ENCODE measurements at regions not wholly inside any gene's neighbourhood (a gene's known extent, or its start where the extent isn't known, plus 50 kb on each side); places are given as distances from the start of the nearest gene placed in this dataset.

DNA sequence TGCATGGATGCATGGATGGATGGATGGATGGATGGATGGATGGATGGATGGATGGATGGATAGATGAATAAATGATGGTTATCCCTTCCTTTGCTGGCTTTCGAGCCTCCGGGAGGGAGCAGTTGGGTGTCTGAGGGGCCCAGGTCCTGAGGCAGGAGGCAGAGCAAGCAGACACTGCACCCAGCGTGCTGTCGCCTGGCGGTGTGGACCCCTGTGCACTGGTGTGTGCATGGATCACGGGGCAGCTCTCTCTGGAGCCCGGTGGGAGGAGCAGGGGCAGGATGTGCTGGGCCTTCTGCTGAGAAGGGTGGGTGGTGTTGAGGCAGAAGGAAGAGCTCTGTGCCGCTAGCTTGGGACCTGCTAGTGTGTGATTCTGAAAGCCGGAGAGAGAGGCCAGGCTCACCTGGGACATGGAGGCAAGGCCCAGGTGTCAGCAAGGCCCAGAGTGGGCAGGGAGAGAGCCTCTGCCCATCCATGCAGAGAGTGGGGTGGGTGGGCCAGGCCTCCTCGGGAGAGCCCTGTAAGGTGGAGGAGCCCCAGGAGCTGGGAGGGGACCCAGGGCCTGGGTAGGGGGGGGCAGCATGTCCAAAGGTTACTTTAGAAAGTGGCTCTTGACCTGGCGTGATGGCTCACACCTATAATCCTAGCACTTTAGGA lies 254.4 kb downstream of the BRD1 start:
- no peaks in the 10 kb centered on the region for H3K27me3 ChIP-seq (replicated peaks; ENCODE audit: insufficient read depth, low read length)
- H3K36me3 ChIP-seq (replicated peaks; ENCODE audit: insufficient read depth, low read length), result no peaks in the 10 kb centered on the region
- TF ChIP-seq, protein P1, sequence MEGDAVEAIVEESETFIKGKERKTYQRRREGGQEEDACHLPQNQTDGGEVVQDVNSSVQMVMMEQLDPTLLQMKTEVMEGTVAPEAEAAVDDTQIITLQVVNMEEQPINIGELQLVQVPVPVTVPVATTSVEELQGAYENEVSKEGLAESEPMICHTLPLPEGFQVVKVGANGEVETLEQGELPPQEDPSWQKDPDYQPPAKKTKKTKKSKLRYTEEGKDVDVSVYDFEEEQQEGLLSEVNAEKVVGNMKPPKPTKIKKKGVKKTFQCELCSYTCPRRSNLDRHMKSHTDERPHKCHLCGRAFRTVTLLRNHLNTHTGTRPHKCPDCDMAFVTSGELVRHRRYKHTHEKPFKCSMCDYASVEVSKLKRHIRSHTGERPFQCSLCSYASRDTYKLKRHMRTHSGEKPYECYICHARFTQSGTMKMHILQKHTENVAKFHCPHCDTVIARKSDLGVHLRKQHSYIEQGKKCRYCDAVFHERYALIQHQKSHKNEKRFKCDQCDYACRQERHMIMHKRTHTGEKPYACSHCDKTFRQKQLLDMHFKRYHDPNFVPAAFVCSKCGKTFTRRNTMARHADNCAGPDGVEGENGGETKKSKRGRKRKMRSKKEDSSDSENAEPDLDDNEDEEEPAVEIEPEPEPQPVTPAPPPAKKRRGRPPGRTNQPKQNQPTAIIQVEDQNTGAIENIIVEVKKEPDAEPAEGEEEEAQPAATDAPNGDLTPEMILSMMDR (IDR thresholded peaks at IDR 0.05; ENCODE audit: low read length), result no peak
- TF ChIP-seq EZH2phosphoT487 (IDR thresholded peaks at IDR 0.05; ENCODE audit: low read length), result no peak
- H3K9me3 ChIP-seq (replicated peaks; ENCODE audit: insufficient read depth, low read length), result 0 out of 2 replicates have a peak, but pooled peaks cover 1% of the 10 kb centered on the region
- no peaks in the 10 kb centered on the region for H3K4me1 ChIP-seq (ENCODE audit: low read length)
- DNase-seq, result no peak
- H3K79me2 ChIP-seq (ENCODE audit: low read length), result peaks cover 29% of the 10 kb centered on the region
- H2AFZ ChIP-seq (ENCODE audit: low read length), result no peak overlapping the region
- H4K20me1 ChIP-seq (ENCODE audit: insufficient read depth, low read length), result no peaks in the 10 kb centered on the region
- H3K27ac ChIP-seq (ENCODE audit: low read length), result no peak overlapping the region
- H3K4me3 ChIP-seq (ENCODE audit: low read length), result no peak overlapping the region
- no peaks in the 10 kb centered on the region for H3F3A ChIP-seq (ENCODE audit: insufficient read depth, low read length)
- no peaks in the 10 kb centered on the region for H3K9me2 ChIP-seq (replicated peaks; ENCODE audit: insufficient read depth, low read length)
- H3K9ac ChIP-seq (ENCODE audit: low read length), result no peak overlapping the region
- H3K4me2 ChIP-seq (ENCODE audit: low read depth, low read length), result no peak overlapping the region

DNA sequence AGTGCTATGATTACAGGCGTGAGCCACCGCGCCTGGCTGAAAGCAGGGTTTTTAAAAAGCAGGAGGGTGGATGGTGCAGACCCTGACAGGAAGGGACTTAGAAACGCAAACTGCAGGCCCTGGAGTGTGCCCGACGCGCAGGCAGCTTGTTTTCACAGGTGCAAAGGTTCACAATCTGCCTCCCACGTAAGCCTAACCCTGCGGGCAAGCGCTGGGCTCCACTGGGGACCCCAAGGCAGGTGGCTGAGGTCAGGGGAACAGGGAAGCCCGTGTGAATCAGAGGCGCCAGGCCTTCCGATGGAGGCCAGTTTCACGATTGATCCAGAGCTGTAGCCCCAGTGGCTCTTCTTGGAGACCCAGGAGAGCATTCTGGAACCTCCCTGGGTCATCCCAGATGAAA lies 256.3 kb downstream of the BRD1 start:
- no peaks in the 10 kb centered on the region for H3K9me2 ChIP-seq (replicated peaks; ENCODE audit: insufficient read depth, low read length)
- no peaks in the 10 kb centered on the region for H3K4me1 ChIP-seq (ENCODE audit: low read length)
- no peak overlapping the region for H3K9ac ChIP-seq (ENCODE audit: low read length)
- no peaks in the 10 kb centered on the region for H3K9me3 ChIP-seq (replicated peaks; ENCODE audit: insufficient read depth, low read length)
- DNase-seq, result no peak
- H2AFZ ChIP-seq (ENCODE audit: low read length), result no peak overlapping the region
- no peak overlapping the region for H3K27ac ChIP-seq (ENCODE audit: low read length)
- peaks cover 20% of the 10 kb centered on the region for H3K79me2 ChIP-seq (ENCODE audit: low read length)
- no peaks in the 10 kb centered on the region for H4K20me1 ChIP-seq (ENCODE audit: insufficient read depth, low read length)
- H3F3A ChIP-seq (ENCODE audit: insufficient read depth, low read length), result no peaks in the 10 kb centered on the region
- H3K4me2 ChIP-seq (ENCODE audit: low read depth, low read length), result no peak overlapping the region
- H3K27me3 ChIP-seq (replicated peaks; ENCODE audit: insufficient read depth, low read length), result no peaks in the 10 kb centered on the region
- H3K36me3 ChIP-seq (replicated peaks; ENCODE audit: insufficient read depth, low read length), result no peaks in the 10 kb centered on the region
- no peak overlapping the region for H3K4me3 ChIP-seq (ENCODE audit: low read length)
- TF ChIP-seq EZH2 (optimal IDR thresholded peaks at IDR 0.05; ENCODE audit: low read depth, low read length) (no peak), EZH2phosphoT487 (IDR thresholded peaks at IDR 0.05; ENCODE audit: low read length) (no peak)
- TF ChIP-seq, protein P1 (IDR thresholded peaks at IDR 0.05; ENCODE audit: low read length), result no peak

DNA sequence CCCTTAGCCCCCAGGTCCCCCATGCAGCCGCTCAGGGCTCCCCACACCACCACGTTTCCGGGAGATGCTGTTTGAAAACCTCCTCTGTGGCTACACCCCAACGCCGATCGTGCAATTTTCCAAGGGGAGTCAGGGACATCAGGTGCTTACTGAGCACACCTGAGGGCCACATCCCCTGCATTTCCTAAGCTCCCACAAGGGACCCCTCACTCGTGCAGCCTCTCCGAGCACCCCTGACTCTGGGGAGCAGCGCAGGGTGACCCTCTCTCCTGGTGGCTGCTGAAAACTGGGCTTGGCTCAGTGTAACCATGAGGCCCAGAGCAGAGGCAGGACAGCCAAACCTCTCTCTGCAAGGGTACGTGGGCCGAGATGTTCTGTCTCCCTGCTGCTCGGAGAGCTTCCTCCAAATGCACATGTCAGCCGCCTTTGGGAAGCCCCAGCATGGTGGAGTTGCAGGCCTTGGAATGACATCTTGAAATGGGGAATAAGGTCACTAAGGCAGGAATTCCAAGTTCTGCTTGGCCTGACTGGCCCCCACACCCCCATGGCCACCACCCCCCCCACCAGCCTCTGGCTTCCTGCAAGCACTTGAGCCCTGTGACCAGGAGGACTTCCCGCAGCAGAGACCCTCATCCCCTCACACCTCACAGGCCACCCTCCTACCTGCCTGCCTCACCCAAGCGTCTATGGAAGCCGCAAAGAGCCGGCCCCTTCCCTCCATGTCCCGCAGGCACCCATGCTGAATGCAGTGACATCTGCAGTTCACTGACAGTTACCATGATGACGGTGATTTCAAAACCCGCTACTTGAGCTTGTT lies 257.4 kb downstream of the BRD1 start:
- H3K4me1 ChIP-seq (ENCODE audit: low read length), result no peaks in the 10 kb centered on the region
- no peak overlapping the region for H3K4me3 ChIP-seq (ENCODE audit: low read length)
- H3K36me3 ChIP-seq (replicated peaks; ENCODE audit: insufficient read depth, low read length), result no peaks in the 10 kb centered on the region
- no peak overlapping the region for H3K9ac ChIP-seq (ENCODE audit: low read length)
- no peaks in the 10 kb centered on the region for H3K27me3 ChIP-seq (replicated peaks; ENCODE audit: insufficient read depth, low read length)
- TF ChIP-seq EZH2phosphoT487 (IDR thresholded peaks at IDR 0.05; ENCODE audit: low read length) (no peak), EZH2 (optimal IDR thresholded peaks at IDR 0.05; ENCODE audit: low read depth, low read length) (no peak)
- TF ChIP-seq, protein P1 (IDR thresholded peaks at IDR 0.05; ENCODE audit: low read length), result no peak
- no peaks in the 10 kb centered on the region for H3K9me2 ChIP-seq (replicated peaks; ENCODE audit: insufficient read depth, low read length)
- no peak overlapping the region for H3K4me2 ChIP-seq (ENCODE audit: low read depth, low read length)
- H3F3A ChIP-seq (ENCODE audit: insufficient read depth, low read length), result no peaks in the 10 kb centered on the region
- H4K20me1 ChIP-seq (ENCODE audit: insufficient read depth, low read length), result no peaks in the 10 kb centered on the region
- H3K27ac ChIP-seq (ENCODE audit: low read length), result no peak overlapping the region
- H3K79me2 ChIP-seq (ENCODE audit: low read length), result peaks cover 23% of the 10 kb centered on the region
- no peak for DNase-seq
- H3K9me3 ChIP-seq (replicated peaks; ENCODE audit: insufficient read depth, low read length), result no peaks in the 10 kb centered on the region
- no peak overlapping the region for H2AFZ ChIP-seq (ENCODE audit: low read length)

All from MM.1S (cell line).